Smooth muscle cell (in vitro differentiated cells): ENCODE measurements at regions not wholly inside any gene's neighbourhood (a gene's known extent, or its start where the extent isn't known, plus 50 kb on each side); places are given as distances from the start of the nearest gene placed in this dataset.

Experiments
- DNase-seq: peaks from one replicate; lab custom pipeline; 2025; ENCODE audit not compliant: unreplicated experiment; lab: John Stamatoyannopoulos, UW
- H2AFZ ChIP-seq: fragments of 200-600 bp; sonication (generic); 2 replicates; pipeline ENCODE4 v1.6.0; 2016; ENCODE audit warnings: antibody characterized with exemption, low read depth, mild to moderate bottlenecking
- H3F3A ChIP-seq: fragments of 200-600 bp; sonication (generic); 2 replicates; pipeline ENCODE4 v1.6.0; 2017; ENCODE audit warnings: antibody characterized with exemption, low read depth
- H3K27ac ChIP-seq: fragments of 200-600 bp; sonication (generic); 2 replicates; pipeline ENCODE4 v1.5.1; 2016; ENCODE audit warnings: low read depth, mild to moderate bottlenecking
- H3K27me3 ChIP-seq: fragments of 200-600 bp; sonication (generic); 2 replicates; pipeline ENCODE4 v1.6.1; 2016; ENCODE audit warnings: low read depth, mild to moderate bottlenecking
- H3K36me3 ChIP-seq: fragments of 200-600 bp; sonication (generic); 2 replicates; pipeline ENCODE4 v1.5.1; 2016; ENCODE audit warnings: low read depth
- H3K4me1 ChIP-seq: fragments of 200-600 bp; sonication (generic); 2 replicates; pipeline ENCODE4 v1.5.1; 2016; ENCODE audit warnings: low read depth
- H3K4me2 ChIP-seq: fragments of 200-600 bp; sonication (generic); 2 replicates; pipeline ENCODE4 v1.6.0; 2016; ENCODE audit warnings: mild to moderate bottlenecking
- H3K4me3 ChIP-seq: fragments of 200-600 bp; sonication (generic); 2 replicates; pipeline ENCODE4 v1.5.1; 2016; ENCODE audit warnings: mild to moderate bottlenecking
- H3K79me2 ChIP-seq: fragments of 200-600 bp; sonication (generic); 2 replicates; pipeline ENCODE4 v1.6.0; 2016; ENCODE audit warnings: low read depth, mild to moderate bottlenecking
- H3K9ac ChIP-seq: fragments of 200-600 bp; sonication (generic); 2 replicates; pipeline ENCODE4 v1.6.0; 2016; ENCODE audit warnings: low read depth
- H3K9me3 ChIP-seq: fragments of 200-600 bp; sonication (generic); replicated peaks from 2 replicates; pipeline ENCODE4 v1.5.1; 2016; ENCODE audit warnings: low read depth
- H4K20me1 ChIP-seq: fragments of 200-600 bp; sonication (generic); 2 replicates; pipeline ENCODE4 v1.6.0; 2016; ENCODE audit warnings: low read depth
- WGBS: methylation state at CpG from one replicate; pipeline ENCODE4 v1.1.7; 2016; ENCODE audit warnings: low lambda C conversion rate; 5-methylcytosine and 5-hydroxymethylcytosine counted together
- TF ChIP-seq, protein P1 (sequence below): fragments of 200-600 bp; sonication (generic); IDR thresholded peaks from 2 replicates; pipeline ENCODE4 v1.5.1; 2017; ENCODE audit warnings: borderline replicate concordance, mild to moderate bottlenecking, antibody characterized with exemption; ENCODE audit not compliant: insufficient read depth, poor library complexity, severe bottlenecking

DNA sequence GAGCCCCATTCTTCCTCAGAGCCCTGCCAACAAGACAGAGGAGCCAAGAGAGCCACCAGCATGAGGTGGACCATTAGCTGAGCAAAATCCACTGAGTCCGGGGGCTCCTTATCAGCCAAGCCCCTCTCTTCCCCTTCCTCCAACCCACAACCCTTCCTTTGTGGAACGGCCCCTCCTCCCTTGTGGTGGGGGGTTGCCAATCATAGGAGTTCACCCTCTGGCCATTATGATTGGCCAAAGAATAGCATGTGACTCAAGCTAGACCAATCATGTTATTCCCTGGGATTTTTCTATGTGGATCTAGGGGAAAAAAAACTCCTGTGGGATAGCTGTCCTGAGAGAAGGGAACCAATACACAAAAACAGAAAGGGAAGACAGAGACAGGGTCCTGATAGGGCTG lies 120.5 kb downstream of the C16orf95 start:
- H3K9ac ChIP-seq = no peak overlapping the region
- no peaks in the 10 kb centered on the region for H3K79me2 ChIP-seq
- no peak for DNase-seq
- no peaks in the 10 kb centered on the region for H3K36me3 ChIP-seq
- H3K4me3 ChIP-seq = no peak overlapping the region
- H3K27ac ChIP-seq = no peak overlapping the region
- no peak overlapping the region for H3K4me2 ChIP-seq
- WGBS = 97% methylated on average over 2 of the region's 2 CpGs
- no peaks in the 10 kb centered on the region for H3K4me1 ChIP-seq
- TF ChIP-seq, protein P1, sequence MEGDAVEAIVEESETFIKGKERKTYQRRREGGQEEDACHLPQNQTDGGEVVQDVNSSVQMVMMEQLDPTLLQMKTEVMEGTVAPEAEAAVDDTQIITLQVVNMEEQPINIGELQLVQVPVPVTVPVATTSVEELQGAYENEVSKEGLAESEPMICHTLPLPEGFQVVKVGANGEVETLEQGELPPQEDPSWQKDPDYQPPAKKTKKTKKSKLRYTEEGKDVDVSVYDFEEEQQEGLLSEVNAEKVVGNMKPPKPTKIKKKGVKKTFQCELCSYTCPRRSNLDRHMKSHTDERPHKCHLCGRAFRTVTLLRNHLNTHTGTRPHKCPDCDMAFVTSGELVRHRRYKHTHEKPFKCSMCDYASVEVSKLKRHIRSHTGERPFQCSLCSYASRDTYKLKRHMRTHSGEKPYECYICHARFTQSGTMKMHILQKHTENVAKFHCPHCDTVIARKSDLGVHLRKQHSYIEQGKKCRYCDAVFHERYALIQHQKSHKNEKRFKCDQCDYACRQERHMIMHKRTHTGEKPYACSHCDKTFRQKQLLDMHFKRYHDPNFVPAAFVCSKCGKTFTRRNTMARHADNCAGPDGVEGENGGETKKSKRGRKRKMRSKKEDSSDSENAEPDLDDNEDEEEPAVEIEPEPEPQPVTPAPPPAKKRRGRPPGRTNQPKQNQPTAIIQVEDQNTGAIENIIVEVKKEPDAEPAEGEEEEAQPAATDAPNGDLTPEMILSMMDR = no peak
- H3F3A ChIP-seq = no peaks in the 10 kb centered on the region
- no peaks in the 10 kb centered on the region for H3K9me3 ChIP-seq
- no peaks in the 10 kb centered on the region for H4K20me1 ChIP-seq
- H2AFZ ChIP-seq = no peak overlapping the region
- no peaks in the 10 kb centered on the region for H3K27me3 ChIP-seq

DNA sequence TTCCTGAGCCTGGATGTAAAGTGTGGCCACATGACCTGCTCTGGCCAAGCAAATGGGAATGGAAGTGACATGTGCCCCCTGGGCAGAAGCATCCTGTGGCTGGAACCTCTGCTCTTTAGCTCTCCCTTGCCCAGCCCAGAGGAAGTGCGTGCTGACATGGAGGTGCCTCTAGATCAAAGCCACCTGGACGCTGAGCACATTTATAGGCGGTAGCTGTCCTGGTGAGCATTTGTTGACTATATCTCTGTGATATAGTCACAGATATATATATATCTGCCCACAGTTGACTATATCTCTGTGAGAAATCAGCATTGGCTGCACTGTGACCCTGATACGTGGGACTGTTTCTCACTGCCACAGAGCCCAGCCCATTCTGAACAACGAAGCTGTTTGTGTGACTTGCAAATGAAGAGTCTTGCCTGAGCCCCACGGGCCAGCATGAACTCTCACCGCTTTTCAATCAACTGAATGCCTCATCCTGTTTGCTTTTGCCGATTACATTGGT lies 118.8 kb downstream of the C16orf95 start:
- Histone ChIP-seq H3K9me3 (no peaks in the 10 kb centered on the region), H3K36me3 (no peaks in the 10 kb centered on the region), H3K79me2 (no peaks in the 10 kb centered on the region), H3F3A (no peaks in the 10 kb centered on the region), H3K9ac (no peak overlapping the region), H2AFZ (no peak overlapping the region), H3K4me3 (no peak overlapping the region), H3K27me3 (no peaks in the 10 kb centered on the region), H3K27ac (no peak overlapping the region), H3K4me2 (no peak overlapping the region), H3K4me1 (no peaks in the 10 kb centered on the region), H4K20me1 (no peaks in the 10 kb centered on the region)
- 59% methylated on average over 8 of the region's 8 CpGs for WGBS
- no peak for DNase-seq
- TF ChIP-seq, protein P1 = no peak

DNA sequence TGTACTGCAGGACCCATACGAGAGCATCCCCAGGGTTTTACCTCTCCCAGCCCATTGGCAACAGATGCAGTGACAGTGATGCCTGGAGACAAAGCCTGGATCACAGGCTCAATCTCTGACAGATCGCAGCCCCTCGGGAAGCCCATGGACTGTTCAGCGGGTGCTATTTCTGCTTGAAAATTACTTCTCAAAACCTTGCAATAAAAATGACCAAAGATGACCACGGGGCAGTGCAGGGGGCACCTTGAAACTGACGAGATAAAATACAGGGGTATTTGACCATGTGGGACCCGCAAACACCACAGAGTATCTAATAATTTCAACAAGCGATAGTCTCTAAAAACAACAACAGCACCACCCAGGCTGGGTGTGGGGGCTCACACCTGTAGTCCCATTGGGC lies 118.3 kb downstream of the C16orf95 start:
- H3K4me2 ChIP-seq = no peak overlapping the region
- no peak overlapping the region for H3K9ac ChIP-seq
- WGBS = 93% methylated on average over 8 of the region's 8 CpGs
- H3K79me2 ChIP-seq = no peaks in the 10 kb centered on the region
- no peaks in the 10 kb centered on the region for H3K36me3 ChIP-seq
- no peaks in the 10 kb centered on the region for H3K4me1 ChIP-seq
- no peaks in the 10 kb centered on the region for H3F3A ChIP-seq
- no peaks in the 10 kb centered on the region for H4K20me1 ChIP-seq
- no peak overlapping the region for H3K4me3 ChIP-seq
- no peak overlapping the region for H2AFZ ChIP-seq
- no peaks in the 10 kb centered on the region for H3K9me3 ChIP-seq
- no peak for DNase-seq
- H3K27me3 ChIP-seq = no peaks in the 10 kb centered on the region
- H3K27ac ChIP-seq = no peak overlapping the region
- TF ChIP-seq, protein P1 = no peak

DNA sequence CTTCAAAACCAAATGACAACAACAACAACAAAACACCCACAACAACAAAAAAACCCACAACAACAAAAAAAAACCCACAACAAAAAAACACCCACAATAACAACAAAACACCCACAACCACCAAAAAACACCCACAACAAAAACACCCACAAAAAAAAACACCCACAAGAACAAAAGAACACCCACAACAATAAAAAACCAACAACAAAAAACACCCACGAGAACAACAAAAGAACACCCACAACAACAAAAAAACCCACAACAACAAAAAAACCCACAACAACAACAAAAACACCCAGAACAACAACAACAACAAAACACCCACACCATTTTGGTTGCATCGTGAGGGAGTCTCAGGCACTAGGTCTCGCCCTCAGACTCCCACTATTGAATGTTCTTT lies 117.8 kb downstream of the C16orf95 start:
- Histone ChIP-seq H3K4me1 (no peaks in the 10 kb centered on the region), H3K79me2 (no peaks in the 10 kb centered on the region), H3K4me3 (no peak overlapping the region), H2AFZ (no peak overlapping the region), H3K9ac (no peak overlapping the region), H3K36me3 (no peaks in the 10 kb centered on the region), H3K9me3 (no peaks in the 10 kb centered on the region), H3F3A (no peaks in the 10 kb centered on the region), H3K27me3 (no peaks in the 10 kb centered on the region), H3K27ac (no peak overlapping the region), H3K4me2 (no peak overlapping the region), H4K20me1 (no peaks in the 10 kb centered on the region)
- 90% methylated on average over 3 of the region's 3 CpGs for WGBS
- TF ChIP-seq, protein P1 = no peak
- no peak for DNase-seq
